ENCODE measurements at regions not wholly inside any gene's neighbourhood (a gene's known extent, or its start where the extent isn't known, plus 50 kb on each side); places are given as distances from the start of the nearest gene placed in this dataset.

- no peak overlapping the region for H3K4me3 ChIP-seq (ENCODE audit: low read depth, low read length, poor library complexity, severe bottlenecking)
- H3K9ac ChIP-seq (ENCODE audit: low read length), result no peak overlapping the region
- H3K79me2 ChIP-seq (ENCODE audit: insufficient read depth, low read length), result no peaks in the 10 kb centered on the region
- no peaks in the 10 kb centered on the region for H3K36me3 ChIP-seq (ENCODE audit: insufficient read depth, low read length)
- H3K9me2 ChIP-seq (ENCODE audit: low read depth, low read length), result no peaks in the 10 kb centered on the region
- H3K27me3 ChIP-seq (ENCODE audit: insufficient read depth, low read length), result 0 out of 2 replicates have a peak, but pooled peaks cover 3% of the 10 kb centered on the region
- no peaks in the 10 kb centered on the region for H3F3A ChIP-seq (ENCODE audit: insufficient read depth, low read length)
- H3K4me2 ChIP-seq (ENCODE audit: low read length), result no peak overlapping the region
- no peak for TF ChIP-seq CTCF (IDR thresholded peaks at IDR 0.05; ENCODE audit: low read length)
- no peak for TF ChIP-seq EZH2 (IDR thresholded peaks at IDR 0.05; ENCODE audit: borderline replicate concordance, low read length)
- no peaks in the 10 kb centered on the region for H3K9me3 ChIP-seq (ENCODE audit: low read length)
- H2AFZ ChIP-seq (ENCODE audit: low read length), result no peak overlapping the region
- H4K20me1 ChIP-seq (ENCODE audit: insufficient read depth, low read length), result no peaks in the 10 kb centered on the region
- H3K4me1 ChIP-seq (ENCODE audit: insufficient read depth, low read length, severe bottlenecking), result no peaks in the 10 kb centered on the region
- H3K27ac ChIP-seq (ENCODE audit: low read depth, low read length, poor library complexity, severe bottlenecking), result no peak overlapping the region
These were observed 437.7 kb upstream of the MKI67 start for GRCh38 chr10:128563904-128564303.

- Histone ChIP-seq H2AFZ (ENCODE audit: low read length) (no peak overlapping the region), H3K4me1 (ENCODE audit: insufficient read depth, low read length, severe bottlenecking) (no peaks in the 10 kb centered on the region), H3K9me2 (ENCODE audit: low read depth, low read length) (no peaks in the 10 kb centered on the region), H3K9ac (ENCODE audit: low read length) (no peak overlapping the region), H4K20me1 (ENCODE audit: insufficient read depth, low read length) (no peaks in the 10 kb centered on the region), H3F3A (ENCODE audit: insufficient read depth, low read length) (no peaks in the 10 kb centered on the region), H3K36me3 (ENCODE audit: insufficient read depth, low read length) (no peaks in the 10 kb centered on the region), H3K79me2 (ENCODE audit: insufficient read depth, low read length) (no peaks in the 10 kb centered on the region), H3K4me3 (ENCODE audit: low read depth, low read length, poor library complexity, severe bottlenecking) (no peak overlapping the region), H3K27me3 (ENCODE audit: insufficient read depth, low read length) (0 out of 2 replicates have a peak, but pooled peaks cover 3% of the 10 kb centered on the region), H3K4me2 (ENCODE audit: low read length) (no peak overlapping the region), H3K9me3 (ENCODE audit: low read length) (no peaks in the 10 kb centered on the region), H3K27ac (ENCODE audit: low read depth, low read length, poor library complexity, severe bottlenecking) (no peak overlapping the region)
- TF ChIP-seq EZH2 (IDR thresholded peaks at IDR 0.05; ENCODE audit: borderline replicate concordance, low read length), result no peak
- no peak for TF ChIP-seq CTCF (IDR thresholded peaks at IDR 0.05; ENCODE audit: low read length)
These were observed 440.2 kb upstream of the MKI67 start for GRCh38 chr10:128566361-128566968.

- no peak overlapping the region for H3K4me3 ChIP-seq (ENCODE audit: low read depth, low read length, poor library complexity, severe bottlenecking)
- TF ChIP-seq CTCF (IDR thresholded peaks at IDR 0.05; ENCODE audit: low read length), result no peak
- no peaks in the 10 kb centered on the region for H4K20me1 ChIP-seq (ENCODE audit: insufficient read depth, low read length)
- H3K9me2 ChIP-seq (ENCODE audit: low read depth, low read length), result no peaks in the 10 kb centered on the region
- H3F3A ChIP-seq (ENCODE audit: insufficient read depth, low read length), result no peaks in the 10 kb centered on the region
- no peaks in the 10 kb centered on the region for H3K9me3 ChIP-seq (ENCODE audit: low read length)
- H3K36me3 ChIP-seq (ENCODE audit: insufficient read depth, low read length), result no peaks in the 10 kb centered on the region
- H3K9ac ChIP-seq (ENCODE audit: low read length), result no peak overlapping the region
- no peak overlapping the region for H2AFZ ChIP-seq (ENCODE audit: low read length)
- no peak overlapping the region for H3K4me2 ChIP-seq (ENCODE audit: low read length)
- H3K27ac ChIP-seq (ENCODE audit: low read depth, low read length, poor library complexity, severe bottlenecking), result no peak overlapping the region
- H3K4me1 ChIP-seq (ENCODE audit: insufficient read depth, low read length, severe bottlenecking), result no peaks in the 10 kb centered on the region
- 0 out of 2 replicates have a peak, but pooled peaks cover 3% of the 10 kb centered on the region for H3K27me3 ChIP-seq (ENCODE audit: insufficient read depth, low read length)
- no peaks in the 10 kb centered on the region for H3K79me2 ChIP-seq (ENCODE audit: insufficient read depth, low read length)
These were observed 441.3 kb upstream of the MKI67 start for GRCh38 chr10:128567551-128567950.
